ENCODE measurements at regions not wholly inside any gene's neighbourhood (a gene's known extent, or its start where the extent isn't known, plus 50 kb on each side); places are given as distances from the start of the nearest gene placed in this dataset.

DNA sequence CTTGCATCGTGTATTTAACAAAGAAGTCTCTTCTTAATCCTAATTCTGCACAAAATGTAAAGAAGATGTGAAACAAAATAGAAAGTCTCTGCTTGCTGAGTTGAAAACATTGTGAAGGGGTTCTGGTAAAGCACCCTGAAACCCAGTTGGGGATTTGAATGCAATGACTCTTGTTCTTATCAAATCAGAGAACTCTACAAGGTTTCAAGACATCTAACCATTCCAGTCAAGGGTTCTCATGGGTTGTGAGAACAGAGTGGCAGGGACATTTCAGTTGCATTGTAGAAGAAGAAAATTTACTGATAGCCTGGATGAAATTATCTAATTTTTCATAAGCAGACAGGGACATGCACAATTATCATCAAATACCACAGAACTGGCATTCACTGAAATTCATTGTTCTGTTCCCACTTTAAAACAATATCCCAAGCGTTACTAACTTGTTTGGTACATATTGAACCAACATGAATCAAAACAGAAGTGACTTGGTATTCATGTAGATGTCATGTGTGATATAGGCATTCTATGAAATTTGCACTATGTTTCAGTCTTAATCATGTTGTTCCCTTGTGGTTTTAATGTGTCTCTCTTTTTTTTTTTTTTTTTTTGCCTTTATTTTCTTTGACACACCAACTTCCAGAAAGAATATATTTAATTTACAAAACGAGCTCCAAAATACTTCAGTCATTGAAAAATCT lies 563.3 kb downstream of the IRX1 start:
- Histone ChIP-seq H3K4me1 (ENCODE audit: control insufficient read depth in 1 of 2, low read depth in 2 of 2) (no peaks in the 10 kb centered on the region), H3K27ac (no peak overlapping the region), H3K36me3 (no peaks in the 10 kb centered on the region), H3K9me3 (no peaks in the 10 kb centered on the region), H3K27me3 (replicated peaks; ENCODE audit: insufficient read depth) (no peaks in the 10 kb centered on the region), H3K4me3 (no peak overlapping the region)
- TF ChIP-seq, protein P1, sequence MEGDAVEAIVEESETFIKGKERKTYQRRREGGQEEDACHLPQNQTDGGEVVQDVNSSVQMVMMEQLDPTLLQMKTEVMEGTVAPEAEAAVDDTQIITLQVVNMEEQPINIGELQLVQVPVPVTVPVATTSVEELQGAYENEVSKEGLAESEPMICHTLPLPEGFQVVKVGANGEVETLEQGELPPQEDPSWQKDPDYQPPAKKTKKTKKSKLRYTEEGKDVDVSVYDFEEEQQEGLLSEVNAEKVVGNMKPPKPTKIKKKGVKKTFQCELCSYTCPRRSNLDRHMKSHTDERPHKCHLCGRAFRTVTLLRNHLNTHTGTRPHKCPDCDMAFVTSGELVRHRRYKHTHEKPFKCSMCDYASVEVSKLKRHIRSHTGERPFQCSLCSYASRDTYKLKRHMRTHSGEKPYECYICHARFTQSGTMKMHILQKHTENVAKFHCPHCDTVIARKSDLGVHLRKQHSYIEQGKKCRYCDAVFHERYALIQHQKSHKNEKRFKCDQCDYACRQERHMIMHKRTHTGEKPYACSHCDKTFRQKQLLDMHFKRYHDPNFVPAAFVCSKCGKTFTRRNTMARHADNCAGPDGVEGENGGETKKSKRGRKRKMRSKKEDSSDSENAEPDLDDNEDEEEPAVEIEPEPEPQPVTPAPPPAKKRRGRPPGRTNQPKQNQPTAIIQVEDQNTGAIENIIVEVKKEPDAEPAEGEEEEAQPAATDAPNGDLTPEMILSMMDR (IDR thresholded peaks at IDR 0.05), result no peak
- ATAC-seq (ENCODE audit: insufficient number of reproducible peaks, low FRiP score, low read depth) (no peak), DNase-seq (ENCODE audit: low spot score) (no peak)

DNA sequence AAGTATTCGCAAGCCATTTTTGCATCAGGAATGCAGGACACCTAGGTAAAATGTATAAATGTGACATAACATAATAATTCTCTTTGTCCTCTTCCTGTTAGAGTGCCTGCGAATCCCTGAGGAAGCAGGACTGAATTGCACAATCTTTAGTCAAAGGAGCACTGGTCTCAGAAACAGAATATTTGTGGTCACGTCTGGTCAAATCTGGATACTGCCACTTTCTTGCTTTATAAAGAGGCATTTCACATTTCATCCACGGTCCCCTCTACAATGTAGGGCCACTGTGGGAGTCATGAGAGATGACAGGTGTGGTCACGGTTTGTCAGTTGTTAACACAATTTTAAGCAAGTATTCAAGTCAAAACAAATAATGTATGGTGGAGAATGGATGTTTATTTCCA lies 564.0 kb downstream of the IRX1 start:
- Histone ChIP-seq H3K36me3 (no peaks in the 10 kb centered on the region), H3K27ac (no peak overlapping the region), H3K4me3 (no peak overlapping the region), H3K4me1 (ENCODE audit: control insufficient read depth in 1 of 2, low read depth in 2 of 2) (no peaks in the 10 kb centered on the region), H3K9me3 (no peaks in the 10 kb centered on the region), H3K27me3 (replicated peaks; ENCODE audit: insufficient read depth) (no peaks in the 10 kb centered on the region)
- DNase-seq (ENCODE audit: low spot score) (no peak), ATAC-seq (ENCODE audit: insufficient number of reproducible peaks, low FRiP score, low read depth) (no peak)
- TF ChIP-seq, protein P1 (IDR thresholded peaks at IDR 0.05), result no peak

DNA sequence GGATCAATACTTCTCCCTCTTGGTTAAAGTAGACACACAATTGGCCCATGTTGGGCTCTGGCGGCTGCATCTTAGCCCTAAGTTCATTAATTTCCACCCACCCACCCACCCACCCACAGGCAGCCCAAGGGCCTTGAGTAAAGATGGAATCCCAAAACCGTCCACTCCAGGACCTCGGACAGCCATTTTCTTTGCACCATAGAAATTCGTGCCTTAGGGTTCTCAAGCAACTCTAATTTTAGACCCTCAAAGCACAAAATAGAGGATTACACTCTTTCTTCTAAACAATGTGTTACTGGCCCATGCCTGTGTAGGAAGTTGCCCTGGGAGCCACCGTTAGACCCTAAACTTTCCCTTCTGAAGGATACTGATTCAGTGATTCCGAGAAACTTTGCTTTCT lies 568.5 kb downstream of the IRX1 start:
- Histone ChIP-seq H3K36me3 (no peaks in the 10 kb centered on the region), H3K4me3 (no peak overlapping the region), H3K27me3 (replicated peaks; ENCODE audit: insufficient read depth) (no peaks in the 10 kb centered on the region), H3K27ac (no peak overlapping the region), H3K4me1 (ENCODE audit: control insufficient read depth in 1 of 2, low read depth in 2 of 2) (no peaks in the 10 kb centered on the region), H3K9me3 (no peaks in the 10 kb centered on the region)
- DNase-seq (ENCODE audit: low spot score), result no peak
- TF ChIP-seq, protein P1 (IDR thresholded peaks at IDR 0.05), result no peak
- ATAC-seq (ENCODE audit: insufficient number of reproducible peaks, low FRiP score, low read depth), result no peak

GRCh38 chr5:4180703-4181102 lies 585.1 kb downstream of the IRX1 start:
- peaks cover 8% of the 10 kb centered on the region for H3K9me3 ChIP-seq
- no peak overlapping the region for H3K4me3 ChIP-seq
- ATAC-seq (ENCODE audit: insufficient number of reproducible peaks, low FRiP score, low read depth), result no peak
- H3K27me3 ChIP-seq (replicated peaks; ENCODE audit: insufficient read depth), result no peaks in the 10 kb centered on the region
- H3K36me3 ChIP-seq, result no peaks in the 10 kb centered on the region
- no peak overlapping the region for H3K27ac ChIP-seq
- no peaks in the 10 kb centered on the region for H3K4me1 ChIP-seq (ENCODE audit: control insufficient read depth in 1 of 2, low read depth in 2 of 2)
- no peak for DNase-seq (ENCODE audit: low spot score)
- TF ChIP-seq, protein P1 (IDR thresholded peaks at IDR 0.05), result no peak

- ATAC-seq (ENCODE audit: insufficient number of reproducible peaks, low FRiP score, low read depth) (no peak), DNase-seq (ENCODE audit: low spot score) (no peak)
- no peaks in the 10 kb centered on the region for H3K27me3 ChIP-seq (replicated peaks; ENCODE audit: insufficient read depth)
- peaks cover 8% of the 10 kb centered on the region for H3K9me3 ChIP-seq
- H3K4me1 ChIP-seq (ENCODE audit: control insufficient read depth in 1 of 2, low read depth in 2 of 2), result no peaks in the 10 kb centered on the region
- TF ChIP-seq, protein P1 (IDR thresholded peaks at IDR 0.05), result no peak
- H3K27ac ChIP-seq, result no peak overlapping the region
- no peak overlapping the region for H3K4me3 ChIP-seq
- H3K36me3 ChIP-seq, result no peaks in the 10 kb centered on the region
Observed at GRCh38 chr5:4182144-4182543, 586.5 kb downstream of the IRX1 start.

Data from thoracic aorta (tissue), 2 donors.